ENCODE measurements at regions not wholly inside any gene's neighbourhood (a gene's known extent, or its start where the extent isn't known, plus 50 kb on each side); places are given as distances from the start of the nearest gene placed in this dataset.

- no peaks in the 10 kb centered on the region for H3K4me1 ChIP-seq (ENCODE audit: insufficient read depth, low read length)
- TF ChIP-seq CTCF (IDR thresholded peaks at IDR 0.05; ENCODE audit: borderline replicate concordance, extremely low read depth, low read length, poor library complexity, severe bottlenecking) (no peak), EZH2 (IDR thresholded peaks at IDR 0.05; ENCODE audit: borderline replicate concordance, low read depth, low read length, severe bottlenecking) (no peak)
- H3K79me2 ChIP-seq (ENCODE audit: insufficient read depth, low read length), result no peaks in the 10 kb centered on the region
- DNase-seq (no peak), ATAC-seq (ENCODE audit: insufficient read depth, low read depth) (no peak)
- H3K9me3 ChIP-seq (ENCODE audit: insufficient read depth, low read length, severe bottlenecking), result no peaks in the 10 kb centered on the region
- no peak overlapping the region for H3K4me3 ChIP-seq (ENCODE audit: low read depth in 1 of 2, low read length in 2 of 2)
- no peak overlapping the region for H3K4me2 ChIP-seq (ENCODE audit: insufficient read depth, low read length)
- H3K27me3 ChIP-seq (ENCODE audit: insufficient read depth, low read length, poor library complexity), result no peaks in the 10 kb centered on the region
- H3K36me3 ChIP-seq (ENCODE audit: insufficient read depth, low read length), result no peaks in the 10 kb centered on the region
- H4K20me1 ChIP-seq (ENCODE audit: insufficient read depth, low read length), result no peaks in the 10 kb centered on the region
- no peak overlapping the region for H3K27ac ChIP-seq (ENCODE audit: low read length)
- H3K9ac ChIP-seq (ENCODE audit: low read depth, low read length), result no peak overlapping the region
- no peak overlapping the region for H2AFZ ChIP-seq (ENCODE audit: low read depth, low read length)
Observed at GRCh38 chr2:5250482-5250881, 441.7 kb upstream of the SOX11 start.

GRCh38 chr2:5253263-5253662, 438.9 kb upstream of the SOX11 start:
- ATAC-seq (ENCODE audit: insufficient read depth, low read depth), result no peak
- Histone ChIP-seq H2AFZ (ENCODE audit: low read depth, low read length) (no peak overlapping the region), H3K79me2 (ENCODE audit: insufficient read depth, low read length) (no peaks in the 10 kb centered on the region), H3K9ac (ENCODE audit: low read depth, low read length) (no peak overlapping the region), H3K9me3 (ENCODE audit: insufficient read depth, low read length, severe bottlenecking) (no peaks in the 10 kb centered on the region), H3K4me3 (ENCODE audit: low read depth in 1 of 2, low read length in 2 of 2) (no peak overlapping the region), H3K4me1 (ENCODE audit: insufficient read depth, low read length) (no peaks in the 10 kb centered on the region), H3K27ac (ENCODE audit: low read length) (no peak overlapping the region), H3K36me3 (ENCODE audit: insufficient read depth, low read length) (no peaks in the 10 kb centered on the region), H3K4me2 (ENCODE audit: insufficient read depth, low read length) (no peak overlapping the region), H4K20me1 (ENCODE audit: insufficient read depth, low read length) (no peaks in the 10 kb centered on the region), H3K27me3 (ENCODE audit: insufficient read depth, low read length, poor library complexity) (no peaks in the 10 kb centered on the region)
- DNase-seq, result no peak
- no peak for TF ChIP-seq EZH2 (IDR thresholded peaks at IDR 0.05; ENCODE audit: borderline replicate concordance, low read depth, low read length, severe bottlenecking)
- TF ChIP-seq CTCF (IDR thresholded peaks at IDR 0.05; ENCODE audit: borderline replicate concordance, extremely low read depth, low read length, poor library complexity, severe bottlenecking), result no peak

- Histone ChIP-seq H4K20me1 (ENCODE audit: insufficient read depth, low read length) (no peaks in the 10 kb centered on the region), H3K4me1 (ENCODE audit: insufficient read depth, low read length) (no peaks in the 10 kb centered on the region), H3K9ac (ENCODE audit: low read depth, low read length) (no peak overlapping the region), H3K4me2 (ENCODE audit: insufficient read depth, low read length) (no peak overlapping the region), H3K36me3 (ENCODE audit: insufficient read depth, low read length) (no peaks in the 10 kb centered on the region), H2AFZ (ENCODE audit: low read depth, low read length) (no peak overlapping the region), H3K4me3 (ENCODE audit: low read depth in 1 of 2, low read length in 2 of 2) (no peak overlapping the region), H3K27ac (ENCODE audit: low read length) (no peak overlapping the region), H3K27me3 (ENCODE audit: insufficient read depth, low read length, poor library complexity) (no peaks in the 10 kb centered on the region), H3K9me3 (ENCODE audit: insufficient read depth, low read length, severe bottlenecking) (no peaks in the 10 kb centered on the region), H3K79me2 (ENCODE audit: insufficient read depth, low read length) (no peaks in the 10 kb centered on the region)
- no peak for DNase-seq
- TF ChIP-seq CTCF (IDR thresholded peaks at IDR 0.05; ENCODE audit: borderline replicate concordance, extremely low read depth, low read length, poor library complexity, severe bottlenecking) (no peak), EZH2 (IDR thresholded peaks at IDR 0.05; ENCODE audit: borderline replicate concordance, low read depth, low read length, severe bottlenecking) (no peak)
- no peak for ATAC-seq (ENCODE audit: insufficient read depth, low read depth)
Observed at GRCh38 chr2:5254791-5255332, 437.3 kb upstream of the SOX11 start.

GRCh38 chr2:5263291-5263690, 428.9 kb upstream of the SOX11 start:
- no peaks in the 10 kb centered on the region for H3K79me2 ChIP-seq (ENCODE audit: insufficient read depth, low read length)
- H3K9ac ChIP-seq (ENCODE audit: low read depth, low read length), result no peak overlapping the region
- no peak overlapping the region for H3K4me3 ChIP-seq (ENCODE audit: low read depth in 1 of 2, low read length in 2 of 2)
- no peak for DNase-seq
- H3K9me3 ChIP-seq (ENCODE audit: insufficient read depth, low read length, severe bottlenecking), result no peaks in the 10 kb centered on the region
- H3K27ac ChIP-seq (ENCODE audit: low read length), result no peak overlapping the region
- H3K4me2 ChIP-seq (ENCODE audit: insufficient read depth, low read length), result no peak overlapping the region
- H3K27me3 ChIP-seq (ENCODE audit: insufficient read depth, low read length, poor library complexity), result no peaks in the 10 kb centered on the region
- no peak overlapping the region for H2AFZ ChIP-seq (ENCODE audit: low read depth, low read length)
- ATAC-seq (ENCODE audit: insufficient read depth, low read depth), result no peak
- no peaks in the 10 kb centered on the region for H3K36me3 ChIP-seq (ENCODE audit: insufficient read depth, low read length)
- TF ChIP-seq CTCF (IDR thresholded peaks at IDR 0.05; ENCODE audit: borderline replicate concordance, extremely low read depth, low read length, poor library complexity, severe bottlenecking) (no peak), EZH2 (IDR thresholded peaks at IDR 0.05; ENCODE audit: borderline replicate concordance, low read depth, low read length, severe bottlenecking) (no peak)
- no peaks in the 10 kb centered on the region for H4K20me1 ChIP-seq (ENCODE audit: insufficient read depth, low read length)
- no peaks in the 10 kb centered on the region for H3K4me1 ChIP-seq (ENCODE audit: insufficient read depth, low read length)

All from DND-41 (cell line).